GM12878 (cell line): ENCODE measurements at regions not wholly inside any gene's neighbourhood (a gene's known extent, or its start where the extent isn't known, plus 50 kb on each side); places are given as distances from the start of the nearest gene placed in this dataset.

Source experiments
- CHD4 ChIP-seq: fragments of 200-600 bp; sonication (generic); IDR thresholded peaks from 2 replicates; pipeline ENCODE4 v1.6.1; 2016; ENCODE audit warnings: mild to moderate bottlenecking
- ESRRA ChIP-seq: IDR thresholded peaks from 2 replicates; pipeline ENCODE4 v1.6.1; 2012; ENCODE audit warnings: mild to moderate bottlenecking, low read length, improper control_type of control experiment
- NFIC ChIP-seq: IDR thresholded peaks from 2 replicates; pipeline ENCODE4 v1.6.1; 2012; ENCODE audit warnings: low read depth, mild to moderate bottlenecking, inconsistent platforms, low read length, moderate library complexity
- POLR2A ChIP-seq: IDR thresholded peaks from 2 replicates; pipeline ENCODE4 v1.6.1; 2011; ENCODE audit warnings: low read depth, mild to moderate bottlenecking, low read length
- POLR2AphosphoS2 ChIP-seq: IDR thresholded peaks from 2 replicates; pipeline ENCODE4 v1.6.1; 2011; ENCODE audit warnings: low read depth, mild to moderate bottlenecking, low read length, improper control_type of control experiment, moderate library complexity
- RAD21 ChIP-seq: IDR thresholded peaks from 2 replicates; pipeline ENCODE4 v1.6.1; 2011; ENCODE audit warnings: mild to moderate bottlenecking, low read depth, low read length, moderate library complexity; ENCODE audit not compliant: insufficient read depth
- SMC3 ChIP-seq: IDR thresholded peaks from 2 replicates; pipeline ENCODE4 v1.6.1; 2011; ENCODE audit warnings: low read length, improper control_type of control experiment, borderline replicate concordance
- TF ChIP-seq, protein P1 (sequence below), 3 experiments: IDR thresholded peaks in 2 of 3; conservative IDR thresholded peaks in 1 of 3; 2 replicates each; pipeline ENCODE4 v1.5.1; 2011; ENCODE audit warnings: low read depth in 3 of 3, low read length in 3 of 3, mild to moderate bottlenecking in 3 of 3, control low read depth in 2 of 3, moderate library complexity in 2 of 3, inconsistent platforms in 1 of 3, mixed read lengths in 1 of 3; ENCODE audit not compliant: control insufficient read depth in 2 of 3, insufficient read depth in 1 of 3; ENCODE audit errors: extremely low read depth in 1 of 3
- TF ChIP-seq, protein P2 (sequence below): IDR thresholded peaks from 2 replicates; pipeline ENCODE4 v1.6.1; 2012; ENCODE audit warnings: low read depth, low read length, improper control_type of control experiment
- TF ChIP-seq, protein P3 (sequence below): IDR thresholded peaks from 2 replicates; pipeline ENCODE4 v1.6.1; 2012; ENCODE audit warnings: low read length, inconsistent platforms
- TF ChIP-seq, protein P4 (sequence below): fragments of 450-650 bp; conservative IDR thresholded peaks from 2 replicates; pipeline ENCODE4 v1.6.1; 2017; ENCODE audit warnings: mild to moderate bottlenecking, moderate library complexity
- TF ChIP-seq, protein P5 (sequence below): fragments of 450-650 bp; IDR thresholded peaks from 2 replicates; pipeline ENCODE4 v1.6.1; 2014; ENCODE audit warnings: mild to moderate bottlenecking

DNA sequence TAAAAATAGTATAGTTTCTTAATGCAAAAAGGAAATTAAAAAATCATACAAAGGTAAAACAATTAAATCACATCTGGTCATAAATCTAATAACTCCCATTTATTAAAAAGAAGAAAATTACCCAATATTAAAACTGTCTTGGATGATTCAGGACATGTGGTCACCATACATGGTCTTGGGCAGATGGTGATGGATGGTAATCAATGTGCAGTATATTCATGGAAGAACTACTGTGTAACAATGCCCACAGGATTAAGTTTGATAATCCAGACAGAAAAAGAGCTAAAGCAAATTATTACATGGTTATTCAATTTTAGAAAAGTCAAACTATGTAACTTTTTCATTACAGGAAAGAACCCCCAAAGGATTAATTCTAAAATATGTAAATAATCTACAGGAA is 480.6 kb downstream of the QKI start:
- no peak for TF ChIP-seq NFIC
- TF ChIP-seq, protein P1, sequence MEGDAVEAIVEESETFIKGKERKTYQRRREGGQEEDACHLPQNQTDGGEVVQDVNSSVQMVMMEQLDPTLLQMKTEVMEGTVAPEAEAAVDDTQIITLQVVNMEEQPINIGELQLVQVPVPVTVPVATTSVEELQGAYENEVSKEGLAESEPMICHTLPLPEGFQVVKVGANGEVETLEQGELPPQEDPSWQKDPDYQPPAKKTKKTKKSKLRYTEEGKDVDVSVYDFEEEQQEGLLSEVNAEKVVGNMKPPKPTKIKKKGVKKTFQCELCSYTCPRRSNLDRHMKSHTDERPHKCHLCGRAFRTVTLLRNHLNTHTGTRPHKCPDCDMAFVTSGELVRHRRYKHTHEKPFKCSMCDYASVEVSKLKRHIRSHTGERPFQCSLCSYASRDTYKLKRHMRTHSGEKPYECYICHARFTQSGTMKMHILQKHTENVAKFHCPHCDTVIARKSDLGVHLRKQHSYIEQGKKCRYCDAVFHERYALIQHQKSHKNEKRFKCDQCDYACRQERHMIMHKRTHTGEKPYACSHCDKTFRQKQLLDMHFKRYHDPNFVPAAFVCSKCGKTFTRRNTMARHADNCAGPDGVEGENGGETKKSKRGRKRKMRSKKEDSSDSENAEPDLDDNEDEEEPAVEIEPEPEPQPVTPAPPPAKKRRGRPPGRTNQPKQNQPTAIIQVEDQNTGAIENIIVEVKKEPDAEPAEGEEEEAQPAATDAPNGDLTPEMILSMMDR (IDR thresholded peaks at IDR 0.05 in 2 of 3, conservative IDR thresholded peaks at IDR 0.05 in 1 of 3; ENCODE audit: control insufficient read depth in 2 of 3, extremely low read depth in 1 of 3, insufficient read depth in 1 of 3, low read depth in 3 of 3, low read length in 3 of 3) = no peak
- TF ChIP-seq, protein P2, sequence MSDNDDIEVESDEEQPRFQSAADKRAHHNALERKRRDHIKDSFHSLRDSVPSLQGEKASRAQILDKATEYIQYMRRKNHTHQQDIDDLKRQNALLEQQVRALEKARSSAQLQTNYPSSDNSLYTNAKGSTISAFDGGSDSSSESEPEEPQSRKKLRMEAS = no peak
- TF ChIP-seq, protein P3, sequence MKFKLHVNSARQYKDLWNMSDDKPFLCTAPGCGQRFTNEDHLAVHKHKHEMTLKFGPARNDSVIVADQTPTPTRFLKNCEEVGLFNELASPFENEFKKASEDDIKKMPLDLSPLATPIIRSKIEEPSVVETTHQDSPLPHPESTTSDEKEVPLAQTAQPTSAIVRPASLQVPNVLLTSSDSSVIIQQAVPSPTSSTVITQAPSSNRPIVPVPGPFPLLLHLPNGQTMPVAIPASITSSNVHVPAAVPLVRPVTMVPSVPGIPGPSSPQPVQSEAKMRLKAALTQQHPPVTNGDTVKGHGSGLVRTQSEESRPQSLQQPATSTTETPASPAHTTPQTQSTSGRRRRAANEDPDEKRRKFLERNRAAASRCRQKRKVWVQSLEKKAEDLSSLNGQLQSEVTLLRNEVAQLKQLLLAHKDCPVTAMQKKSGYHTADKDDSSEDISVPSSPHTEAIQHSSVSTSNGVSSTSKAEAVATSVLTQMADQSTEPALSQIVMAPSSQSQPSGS = no peak
- TF ChIP-seq POLR2A = no peak
- TF ChIP-seq, protein P4, sequence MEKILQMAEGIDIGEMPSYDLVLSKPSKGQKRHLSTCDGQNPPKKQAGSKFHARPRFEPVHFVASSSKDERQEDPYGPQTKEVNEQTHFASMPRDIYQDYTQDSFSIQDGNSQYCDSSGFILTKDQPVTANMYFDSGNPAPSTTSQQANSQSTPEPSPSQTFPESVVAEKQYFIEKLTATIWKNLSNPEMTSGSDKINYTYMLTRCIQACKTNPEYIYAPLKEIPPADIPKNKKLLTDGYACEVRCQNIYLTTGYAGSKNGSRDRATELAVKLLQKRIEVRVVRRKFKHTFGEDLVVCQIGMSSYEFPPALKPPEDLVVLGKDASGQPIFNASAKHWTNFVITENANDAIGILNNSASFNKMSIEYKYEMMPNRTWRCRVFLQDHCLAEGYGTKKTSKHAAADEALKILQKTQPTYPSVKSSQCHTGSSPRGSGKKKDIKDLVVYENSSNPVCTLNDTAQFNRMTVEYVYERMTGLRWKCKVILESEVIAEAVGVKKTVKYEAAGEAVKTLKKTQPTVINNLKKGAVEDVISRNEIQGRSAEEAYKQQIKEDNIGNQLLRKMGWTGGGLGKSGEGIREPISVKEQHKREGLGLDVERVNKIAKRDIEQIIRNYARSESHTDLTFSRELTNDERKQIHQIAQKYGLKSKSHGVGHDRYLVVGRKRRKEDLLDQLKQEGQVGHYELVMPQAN = no peak
- TF ChIP-seq SMC3 = no peak
- no peak for TF ChIP-seq ESRRA
- TF ChIP-seq, protein P5, sequence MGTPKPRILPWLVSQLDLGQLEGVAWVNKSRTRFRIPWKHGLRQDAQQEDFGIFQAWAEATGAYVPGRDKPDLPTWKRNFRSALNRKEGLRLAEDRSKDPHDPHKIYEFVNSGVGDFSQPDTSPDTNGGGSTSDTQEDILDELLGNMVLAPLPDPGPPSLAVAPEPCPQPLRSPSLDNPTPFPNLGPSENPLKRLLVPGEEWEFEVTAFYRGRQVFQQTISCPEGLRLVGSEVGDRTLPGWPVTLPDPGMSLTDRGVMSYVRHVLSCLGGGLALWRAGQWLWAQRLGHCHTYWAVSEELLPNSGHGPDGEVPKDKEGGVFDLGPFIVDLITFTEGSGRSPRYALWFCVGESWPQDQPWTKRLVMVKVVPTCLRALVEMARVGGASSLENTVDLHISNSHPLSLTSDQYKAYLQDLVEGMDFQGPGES = no peak
- TF ChIP-seq POLR2AphosphoS2 = no peak
- TF ChIP-seq CHD4 = no peak
- no peak for TF ChIP-seq RAD21
